ENCODE measurements at regions not wholly inside any gene's neighbourhood (a gene's known extent, or its start where the extent isn't known, plus 50 kb on each side); places are given as distances from the start of the nearest gene placed in this dataset.

DNA sequence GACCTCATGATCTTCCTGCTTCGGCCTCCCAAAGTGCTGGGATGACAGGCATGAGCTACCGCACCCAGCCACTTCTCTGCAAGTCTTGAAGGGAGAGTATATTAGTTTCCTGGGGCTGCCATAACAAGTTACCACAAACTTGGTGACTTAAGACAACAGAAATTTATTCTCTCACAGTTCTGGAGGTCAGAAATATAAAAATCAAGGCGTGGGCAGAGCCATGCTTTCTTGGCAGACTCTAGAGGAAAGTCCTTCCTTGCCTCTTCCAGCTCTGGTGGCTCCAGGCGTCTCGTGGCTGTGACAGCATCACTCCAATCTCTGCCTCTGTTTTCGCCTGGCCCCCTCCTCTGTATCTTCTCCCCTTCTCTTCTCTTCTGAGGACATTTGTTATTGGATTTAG lies 110.2 kb upstream of the NAV2 start:
- Histone ChIP-seq H3K36me3 (ENCODE audit: insufficient read depth, low read length, poor library complexity, severe bottlenecking) (no peaks in the 10 kb centered on the region), H3K4me1 (ENCODE audit: insufficient read depth, low read length, poor library complexity, severe bottlenecking) (no peaks in the 10 kb centered on the region), H3K27ac (ENCODE audit: low read depth, low read length, poor library complexity, severe bottlenecking) (no peak overlapping the region), H3K4me3 (ENCODE audit: low read depth, low read length, poor library complexity, severe bottlenecking) (no peak overlapping the region), H3K27me3 (replicated peaks; ENCODE audit: insufficient read depth, low read depth, low read length, poor library complexity) (no peaks in the 10 kb centered on the region), H3K9me3 (ENCODE audit: low read depth, low read length, poor library complexity, severe bottlenecking) (no peaks in the 10 kb centered on the region)
- ChIA-PET CTCF (no interaction called here), POLR2A (ENCODE audit: low non-redundant PET) (no interaction called here)
- no peak for TF ChIP-seq EZH2 (IDR thresholded peaks at IDR 0.05; ENCODE audit: borderline replicate concordance, low read depth, low read length, poor library complexity, severe bottlenecking)
- TF ChIP-seq, protein P1, sequence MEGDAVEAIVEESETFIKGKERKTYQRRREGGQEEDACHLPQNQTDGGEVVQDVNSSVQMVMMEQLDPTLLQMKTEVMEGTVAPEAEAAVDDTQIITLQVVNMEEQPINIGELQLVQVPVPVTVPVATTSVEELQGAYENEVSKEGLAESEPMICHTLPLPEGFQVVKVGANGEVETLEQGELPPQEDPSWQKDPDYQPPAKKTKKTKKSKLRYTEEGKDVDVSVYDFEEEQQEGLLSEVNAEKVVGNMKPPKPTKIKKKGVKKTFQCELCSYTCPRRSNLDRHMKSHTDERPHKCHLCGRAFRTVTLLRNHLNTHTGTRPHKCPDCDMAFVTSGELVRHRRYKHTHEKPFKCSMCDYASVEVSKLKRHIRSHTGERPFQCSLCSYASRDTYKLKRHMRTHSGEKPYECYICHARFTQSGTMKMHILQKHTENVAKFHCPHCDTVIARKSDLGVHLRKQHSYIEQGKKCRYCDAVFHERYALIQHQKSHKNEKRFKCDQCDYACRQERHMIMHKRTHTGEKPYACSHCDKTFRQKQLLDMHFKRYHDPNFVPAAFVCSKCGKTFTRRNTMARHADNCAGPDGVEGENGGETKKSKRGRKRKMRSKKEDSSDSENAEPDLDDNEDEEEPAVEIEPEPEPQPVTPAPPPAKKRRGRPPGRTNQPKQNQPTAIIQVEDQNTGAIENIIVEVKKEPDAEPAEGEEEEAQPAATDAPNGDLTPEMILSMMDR (conservative IDR thresholded peaks at IDR 0.05; ENCODE audit: low read depth, low read length), result no peak
- intact Hi-C loops (cut with micrococcal nuclease; ENCODE audit: unreplicated experiment), result no loop called here
- BruUV-seq (replicated peaks), result no TSS peak
- DNase-seq (ENCODE audit: low spot score), result no peak

DNA sequence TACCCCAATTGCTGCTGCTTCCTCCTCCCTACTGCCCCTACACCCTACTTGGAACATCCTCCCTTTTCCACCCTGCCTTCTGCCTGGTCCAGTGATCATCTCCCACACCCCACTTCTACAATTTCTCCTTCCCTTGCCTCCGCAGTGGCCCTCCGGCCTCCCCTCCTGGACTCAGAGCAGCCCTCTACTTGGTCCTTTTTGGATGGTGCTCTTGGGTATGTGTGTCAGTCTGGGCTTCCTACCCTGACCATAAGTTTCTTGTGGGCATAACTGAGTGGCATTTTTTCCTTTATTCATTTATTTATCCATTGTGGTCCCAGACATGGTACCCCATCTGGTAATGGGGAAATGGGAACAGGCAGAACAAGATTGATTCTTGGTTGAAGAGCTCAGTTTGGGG lies 111.4 kb upstream of the NAV2 start:
- no peaks in the 10 kb centered on the region for H3K4me1 ChIP-seq (ENCODE audit: insufficient read depth, low read length, poor library complexity, severe bottlenecking)
- H3K4me3 ChIP-seq (ENCODE audit: low read depth, low read length, poor library complexity, severe bottlenecking), result no peak overlapping the region
- BruUV-seq (replicated peaks), result no TSS peak
- no peak overlapping the region for H3K27ac ChIP-seq (ENCODE audit: low read depth, low read length, poor library complexity, severe bottlenecking)
- H3K36me3 ChIP-seq (ENCODE audit: insufficient read depth, low read length, poor library complexity, severe bottlenecking), result no peaks in the 10 kb centered on the region
- no peak for DNase-seq (ENCODE audit: low spot score)
- no peak for TF ChIP-seq EZH2 (IDR thresholded peaks at IDR 0.05; ENCODE audit: borderline replicate concordance, low read depth, low read length, poor library complexity, severe bottlenecking)
- TF ChIP-seq, protein P1 (conservative IDR thresholded peaks at IDR 0.05; ENCODE audit: low read depth, low read length), result no peak
- ChIA-PET POLR2A (ENCODE audit: low non-redundant PET) (no interaction called here), CTCF (no interaction called here)
- no peaks in the 10 kb centered on the region for H3K27me3 ChIP-seq (replicated peaks; ENCODE audit: insufficient read depth, low read depth, low read length, poor library complexity)
- H3K9me3 ChIP-seq (ENCODE audit: low read depth, low read length, poor library complexity, severe bottlenecking), result no peaks in the 10 kb centered on the region
- intact Hi-C loops (cut with micrococcal nuclease; ENCODE audit: unreplicated experiment), result no loop called here

DNA sequence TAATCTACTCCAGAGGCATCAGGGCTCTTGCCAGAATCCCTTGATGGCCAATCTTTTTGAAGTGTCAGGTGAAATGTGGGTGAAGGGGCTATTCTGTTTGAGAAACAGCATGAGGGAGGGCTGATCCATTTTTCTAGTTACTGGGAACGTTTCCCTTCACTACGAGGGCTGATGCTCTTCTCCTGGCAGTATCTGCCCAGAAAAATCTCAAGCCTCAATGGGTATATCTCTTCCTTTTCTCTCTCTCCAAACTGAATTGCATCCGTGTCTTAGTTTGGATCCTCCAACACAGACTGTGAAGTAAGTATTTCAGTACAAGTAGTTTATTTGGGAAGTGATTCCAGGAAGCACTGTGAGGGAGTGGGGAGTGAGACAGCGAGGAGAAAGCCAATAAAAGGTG lies 113.0 kb upstream of the NAV2 start:
- Histone ChIP-seq H3K27ac (ENCODE audit: low read depth, low read length, poor library complexity, severe bottlenecking) (no peak overlapping the region), H3K4me1 (ENCODE audit: insufficient read depth, low read length, poor library complexity, severe bottlenecking) (no peaks in the 10 kb centered on the region), H3K27me3 (replicated peaks; ENCODE audit: insufficient read depth, low read depth, low read length, poor library complexity) (no peaks in the 10 kb centered on the region), H3K9me3 (ENCODE audit: low read depth, low read length, poor library complexity, severe bottlenecking) (no peaks in the 10 kb centered on the region), H3K4me3 (ENCODE audit: low read depth, low read length, poor library complexity, severe bottlenecking) (no peak overlapping the region), H3K36me3 (ENCODE audit: insufficient read depth, low read length, poor library complexity, severe bottlenecking) (no peaks in the 10 kb centered on the region)
- BruUV-seq (replicated peaks), result no TSS peak
- intact Hi-C loops (cut with micrococcal nuclease; ENCODE audit: unreplicated experiment), result no loop called here
- no peak for DNase-seq (ENCODE audit: low spot score)
- POLR2A ChIA-PET (ENCODE audit: low non-redundant PET), result no interaction called here
- CTCF ChIA-PET, result no interaction called here
- TF ChIP-seq, protein P1 (conservative IDR thresholded peaks at IDR 0.05; ENCODE audit: low read depth, low read length), result no peak
- TF ChIP-seq EZH2 (IDR thresholded peaks at IDR 0.05; ENCODE audit: borderline replicate concordance, low read depth, low read length, poor library complexity, severe bottlenecking), result no peak

Data from A673 (cell line).